22Rv1 (cell line): ENCODE measurements at regions not wholly inside any gene's neighbourhood (a gene's known extent, or its start where the extent isn't known, plus 50 kb on each side); places are given as distances from the start of the nearest gene placed in this dataset.

Experiments used
- H3K27ac ChIP-seq: fragments of 450-650 bp; 2 replicates; pipeline ENCODE4 v1.5.1; 2017
- CTCF ChIP-seq: fragments of 450-650 bp; IDR thresholded peaks from 2 replicates; pipeline ENCODE4 v1.5.1; 2017; ENCODE audit warnings: mild to moderate bottlenecking
- ZFX ChIP-seq: fragments of 450-650 bp; IDR thresholded peaks from 2 replicates; pipeline ENCODE4 v1.6.1; 2017; ENCODE audit warnings: antibody characterized with exemption, borderline replicate concordance

- TF ChIP-seq ZFX: no peak
- TF ChIP-seq CTCF: no peak
- H3K27ac ChIP-seq: 0 out of 2 replicates have a peak overlapping the region, but pooled peaks have one; percentile 97
Measured at GRCh38 chr3:174336784-174337183, 522.4 kb upstream of the NAALADL2 start.

GRCh38 chr3:174337227-174337626, 521.9 kb upstream of the NAALADL2 start:
- no peak for TF ChIP-seq ZFX
- no peak for TF ChIP-seq CTCF
- H3K27ac ChIP-seq: peak overlapping the region; percentile 97; the same call in 1 of the 2 replicates

- TF ChIP-seq ZFX: no peak
- TF ChIP-seq CTCF: peak; percentile 30
- peak overlapping the region; percentile 97 for H3K27ac ChIP-seq
Measured at GRCh38 chr3:174340624-174341587, 518.2 kb upstream of the NAALADL2 start.

- TF ChIP-seq CTCF (no peak), ZFX (no peak)
- H3K27ac ChIP-seq: peak overlapping the region; percentile 97
Measured at GRCh38 chr3:174342171-174342570, 517.0 kb upstream of the NAALADL2 start.

GRCh38 chr3:174342941-174343501, 516.1 kb upstream of the NAALADL2 start:
- H3K27ac ChIP-seq: peak overlapping the region; percentile 97
- TF ChIP-seq ZFX (no peak), CTCF (no peak)

GRCh38 chr3:174346141-174346540, 513.0 kb upstream of the NAALADL2 start:
- TF ChIP-seq ZFX (no peak), CTCF (no peak)

GRCh38 chr3:174346571-174346970, 512.6 kb upstream of the NAALADL2 start:
- no peak overlapping the region for H3K27ac ChIP-seq
- TF ChIP-seq ZFX (no peak), CTCF (no peak)

More at GRCh38 chr3:174346141-174346540, 513.0 kb upstream of the NAALADL2 start:
- H3K27ac ChIP-seq: no peak overlapping the region
